Upper lobe of right lung (tissue), 1 donor: ENCODE measurements at regions not wholly inside any gene's neighbourhood (a gene's known extent, or its start where the extent isn't known, plus 50 kb on each side); places are given as distances from the start of the nearest gene placed in this dataset.

ENCODE experiments used
- ATAC-seq: fragments of 200-7000 bp; cut with Tn5 transposase; one replicate; pipeline ENCODE4 v1.9.1; 2020; ENCODE audit warnings: mild to moderate bottlenecking, moderate library complexity
- DNase-seq: peaks from one replicate; pipeline ENCODE4 v3.0.0-alpha.2; 2020
- H3K27ac ChIP-seq: fragments of 200-600 bp; one replicate; pipeline ENCODE4 v1.8.0; 2022
- H3K27me3 ChIP-seq: fragments of 200-600 bp; one replicate; pipeline ENCODE4 v1.8.0; 2022; ENCODE audit warnings: mild to moderate bottlenecking
- H3K36me3 ChIP-seq: fragments of 200-600 bp; one replicate; pipeline ENCODE4 v1.8.0; 2022
- H3K4me1 ChIP-seq: fragments of 200-600 bp; one replicate; pipeline ENCODE4 v1.8.0; 2022
- H3K4me3 ChIP-seq: fragments of 200-600 bp; one replicate; pipeline ENCODE4 v1.8.0; 2022; ENCODE audit warnings: mild to moderate bottlenecking
- H3K9me3 ChIP-seq: fragments of 200-600 bp; one replicate; pipeline ENCODE4 v1.8.0; 2022
- CTCF ChIP-seq: fragments of 200-600 bp; IDR thresholded peaks from one replicate; pipeline ENCODE4 v1.8.0; 2022; ENCODE audit warnings: antibody characterized with exemption
- intact Hi-C: fragments of 100-400 bp; cut with DNase I; formaldehyde crosslinking; loops from one replicate; pipeline ENCODE4 v1.11.0; 2022
- donor health status: DM: no; HTN: yes; CAD: no; lungs with severe emphysema.

GRCh38 chr7:20896996-20897395, 110.3 kb upstream of the SP8 start:
- TF ChIP-seq CTCF: no peak
- H3K4me1 ChIP-seq: no peaks in the 10 kb centered on the region
- no peak for DNase-seq

GRCh38 chr7:20906801-20907453, 120.2 kb upstream of the SP8 start:
- no peak for DNase-seq
- Histone ChIP-seq H3K27ac (no peak overlapping the region), H3K27me3 (no peaks in the 10 kb centered on the region), H3K4me1 (no peaks in the 10 kb centered on the region), H3K9me3 (no peaks in the 10 kb centered on the region), H3K4me3 (no peak overlapping the region), H3K36me3 (no peaks in the 10 kb centered on the region)
- intact Hi-C loops: no loop called here
- TF ChIP-seq CTCF: no peak
- no peak for ATAC-seq

More at GRCh38 chr7:20896996-20897395, 110.3 kb upstream of the SP8 start:
- no peaks in the 10 kb centered on the region for H3K36me3 ChIP-seq
- intact Hi-C loops: no loop called here
- no peaks in the 10 kb centered on the region for H3K27me3 ChIP-seq
- no peak overlapping the region for H3K4me3 ChIP-seq
- no peak overlapping the region for H3K27ac ChIP-seq
- no peaks in the 10 kb centered on the region for H3K9me3 ChIP-seq
- no peak for ATAC-seq

GRCh38 chr7:20911081-20911480, 124.4 kb upstream of the SP8 start:
- Histone ChIP-seq H3K4me3 (no peak overlapping the region), H3K36me3 (no peaks in the 10 kb centered on the region), H3K9me3 (no peaks in the 10 kb centered on the region), H3K27ac (no peak overlapping the region), H3K4me1 (no peaks in the 10 kb centered on the region), H3K27me3 (no peaks in the 10 kb centered on the region)
- intact Hi-C loops: no loop called here
- DNase-seq (no peak), ATAC-seq (no peak)
- no peak for TF ChIP-seq CTCF

GRCh38 chr7:20913853-20914252, 127.2 kb upstream of the SP8 start:
- DNase-seq: no peak
- Histone ChIP-seq H3K36me3 (no peaks in the 10 kb centered on the region), H3K27me3 (no peaks in the 10 kb centered on the region), H3K9me3 (no peaks in the 10 kb centered on the region), H3K4me1 (no peaks in the 10 kb centered on the region), H3K4me3 (no peak overlapping the region), H3K27ac (no peak overlapping the region)
- TF ChIP-seq CTCF: no peak
- ATAC-seq: no peak
- intact Hi-C loops: no loop called here

- DNase-seq (no peak), ATAC-seq (no peak)
- H3K9me3 ChIP-seq: no peaks in the 10 kb centered on the region
- intact Hi-C loops: no loop called here
- no peaks in the 10 kb centered on the region for H3K27me3 ChIP-seq
- no peak for TF ChIP-seq CTCF
- H3K4me3 ChIP-seq: no peak overlapping the region
- H3K4me1 ChIP-seq: no peaks in the 10 kb centered on the region
- H3K36me3 ChIP-seq: no peaks in the 10 kb centered on the region
- no peak overlapping the region for H3K27ac ChIP-seq
These were observed 129.6 kb upstream of the SP8 start for GRCh38 chr7:20916311-20916710.

GRCh38 chr7:20917603-20918002, 130.9 kb upstream of the SP8 start:
- H3K27ac ChIP-seq: no peak overlapping the region
- H3K4me1 ChIP-seq: no peaks in the 10 kb centered on the region
- H3K4me3 ChIP-seq: no peak overlapping the region
- intact Hi-C loops: no loop called here
- no peak for ATAC-seq
- no peaks in the 10 kb centered on the region for H3K27me3 ChIP-seq
- DNase-seq: no peak
- no peaks in the 10 kb centered on the region for H3K9me3 ChIP-seq
- no peak for TF ChIP-seq CTCF
- no peaks in the 10 kb centered on the region for H3K36me3 ChIP-seq
